Activated naive CD8-positive, alpha-beta T cell treated with anti-CD3 and anti-CD28 coated beads for 36 hours (primary cell): ENCODE measurements at regions not wholly inside any gene's neighbourhood (a gene's known extent, or its start where the extent isn't known, plus 50 kb on each side); places are given as distances from the start of the nearest gene placed in this dataset.

ENCODE experiments used
- DNase-seq: peaks from one replicate; pipeline ENCODE4 v3.0.0; 2021
- H3K27ac Mint-ChIP-seq: one replicate; pipeline ENCODE4 v1.8.0; 2022; ENCODE audit warnings: mild to moderate bottlenecking, moderate library complexity, mixed read lengths
- H3K27me3 Mint-ChIP-seq: one replicate; pipeline ENCODE4 v1.8.0; 2022; ENCODE audit warnings: mild to moderate bottlenecking, mixed read lengths
- H3K36me3 Mint-ChIP-seq: one replicate; pipeline ENCODE4 v1.8.0; 2021; ENCODE audit warnings: mild to moderate bottlenecking, mixed read lengths
- H3K4me1 Mint-ChIP-seq: one replicate; pipeline ENCODE4 v1.8.0; 2021; ENCODE audit warnings: mixed read lengths
- H3K4me3 Mint-ChIP-seq: one replicate; pipeline ENCODE4 v1.8.0; 2022; ENCODE audit warnings: mild to moderate bottlenecking, moderate library complexity, mixed read lengths
- H3K9me3 Mint-ChIP-seq: one replicate; pipeline ENCODE4 v1.8.0; 2022; ENCODE audit warnings: mixed read lengths

GRCh38 chr3:31370380-31370666 lies 162.4 kb upstream of the STT3B start:
- H3K27ac Mint-ChIP-seq = no peak overlapping the region
- peaks cover 1% of the 10 kb centered on the region for H3K4me1 Mint-ChIP-seq
- no peaks in the 10 kb centered on the region for H3K36me3 Mint-ChIP-seq
- H3K27me3 Mint-ChIP-seq = no peaks in the 10 kb centered on the region
- DNase-seq = no peak
- no peaks in the 10 kb centered on the region for H3K9me3 Mint-ChIP-seq
- no peak overlapping the region for H3K4me3 Mint-ChIP-seq

DNA sequence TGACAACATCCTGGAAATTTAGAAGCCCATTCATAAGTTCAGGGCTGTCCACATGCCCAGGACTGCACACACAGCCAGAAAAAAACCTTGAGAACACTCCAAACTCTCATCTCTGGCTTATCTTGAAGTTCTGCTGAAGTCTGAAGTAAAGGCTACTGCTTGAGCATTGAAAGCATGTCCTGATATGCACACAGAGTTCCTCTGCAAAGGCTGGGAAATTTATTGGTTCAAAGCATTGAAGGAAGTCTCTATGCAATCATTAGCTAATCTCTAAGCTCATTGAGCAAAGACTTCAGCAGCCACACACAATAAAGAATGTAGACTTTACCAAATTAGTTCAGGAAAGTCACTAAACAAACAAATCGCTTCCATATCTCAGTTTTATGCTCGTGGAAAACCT lies 162.0 kb upstream of the STT3B start:
- no peak overlapping the region for H3K27ac Mint-ChIP-seq
- H3K4me1 Mint-ChIP-seq = peaks cover 1% of the 10 kb centered on the region
- H3K4me3 Mint-ChIP-seq = no peak overlapping the region
- no peak for DNase-seq
- H3K9me3 Mint-ChIP-seq = no peaks in the 10 kb centered on the region
- no peaks in the 10 kb centered on the region for H3K27me3 Mint-ChIP-seq
- H3K36me3 Mint-ChIP-seq = no peaks in the 10 kb centered on the region

GRCh38 chr3:31371484-31372177 lies 161.1 kb upstream of the STT3B start:
- no peaks in the 10 kb centered on the region for H3K27me3 Mint-ChIP-seq
- no peaks in the 10 kb centered on the region for H3K36me3 Mint-ChIP-seq
- H3K4me3 Mint-ChIP-seq = no peak overlapping the region
- no peak for DNase-seq
- H3K27ac Mint-ChIP-seq = no peak overlapping the region
- H3K4me1 Mint-ChIP-seq = peaks cover 1% of the 10 kb centered on the region
- H3K9me3 Mint-ChIP-seq = no peaks in the 10 kb centered on the region

- Mint-ChIP-seq H3K4me3 (no peak overlapping the region), H3K4me1 (peaks cover 9% of the 10 kb centered on the region), H3K36me3 (no peaks in the 10 kb centered on the region), H3K27me3 (no peaks in the 10 kb centered on the region), H3K9me3 (no peaks in the 10 kb centered on the region), H3K27ac (no peak overlapping the region)
- no peak for DNase-seq
These were observed 159.0 kb upstream of the STT3B start for GRCh38 chr3:31373681-31374080.

- peak; percentile 13 for DNase-seq
- no peak overlapping the region for H3K4me3 Mint-ChIP-seq
- no peaks in the 10 kb centered on the region for H3K9me3 Mint-ChIP-seq
- peaks cover 8% of the 10 kb centered on the region for H3K4me1 Mint-ChIP-seq
- no peaks in the 10 kb centered on the region for H3K36me3 Mint-ChIP-seq
- no peaks in the 10 kb centered on the region for H3K27me3 Mint-ChIP-seq
- no peak overlapping the region for H3K27ac Mint-ChIP-seq
These were observed 155.6 kb upstream of the STT3B start for GRCh38 chr3:31377045-31377642.

- no peak overlapping the region for H3K4me3 Mint-ChIP-seq
- no peaks in the 10 kb centered on the region for H3K9me3 Mint-ChIP-seq
- H3K27ac Mint-ChIP-seq = no peak overlapping the region
- H3K36me3 Mint-ChIP-seq = no peaks in the 10 kb centered on the region
- H3K4me1 Mint-ChIP-seq = peaks cover 8% of the 10 kb centered on the region
- DNase-seq = no peak
- H3K27me3 Mint-ChIP-seq = no peaks in the 10 kb centered on the region
These were observed 154.5 kb upstream of the STT3B start for GRCh38 chr3:31378231-31378630.

DNA sequence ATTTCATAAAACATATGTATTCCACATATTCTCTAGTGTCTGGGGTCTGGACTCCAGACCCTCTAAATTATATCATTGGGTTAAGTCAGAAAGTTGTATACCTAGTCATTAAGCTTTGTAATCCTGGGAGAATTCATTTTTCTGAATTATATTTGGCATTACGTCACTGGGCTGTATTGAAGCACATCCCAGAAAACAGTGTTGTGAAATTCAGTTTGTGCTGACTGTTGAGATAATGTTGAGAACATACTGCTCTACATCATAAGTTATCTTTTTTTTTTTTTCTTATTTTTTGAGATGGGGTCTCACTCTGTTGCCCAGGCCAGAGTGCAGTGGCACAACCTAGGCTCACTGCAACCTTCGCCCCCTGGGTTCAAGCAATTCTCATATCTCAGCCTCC lies 153.1 kb upstream of the STT3B start:
- no peak for DNase-seq
- H3K27me3 Mint-ChIP-seq = no peaks in the 10 kb centered on the region
- peaks cover 8% of the 10 kb centered on the region for H3K4me1 Mint-ChIP-seq
- no peak overlapping the region for H3K4me3 Mint-ChIP-seq
- H3K36me3 Mint-ChIP-seq = no peaks in the 10 kb centered on the region
- H3K27ac Mint-ChIP-seq = no peak overlapping the region
- no peaks in the 10 kb centered on the region for H3K9me3 Mint-ChIP-seq

- H3K36me3 Mint-ChIP-seq = no peaks in the 10 kb centered on the region
- H3K27me3 Mint-ChIP-seq = no peaks in the 10 kb centered on the region
- no peak for DNase-seq
- peaks cover 9% of the 10 kb centered on the region for H3K9me3 Mint-ChIP-seq
- H3K4me1 Mint-ChIP-seq = no peaks in the 10 kb centered on the region
- no peak overlapping the region for H3K4me3 Mint-ChIP-seq
- no peak overlapping the region for H3K27ac Mint-ChIP-seq
These were observed 149.9 kb upstream of the STT3B start for GRCh38 chr3:31382856-31383255.

GRCh38 chr3:31384117-31384516 lies 148.6 kb upstream of the STT3B start:
- H3K27me3 Mint-ChIP-seq = no peaks in the 10 kb centered on the region
- H3K4me1 Mint-ChIP-seq = no peaks in the 10 kb centered on the region
- H3K36me3 Mint-ChIP-seq = no peaks in the 10 kb centered on the region
- no peak for DNase-seq
- no peak overlapping the region for H3K27ac Mint-ChIP-seq
- peaks cover 9% of the 10 kb centered on the region for H3K9me3 Mint-ChIP-seq
- H3K4me3 Mint-ChIP-seq = no peak overlapping the region

DNA sequence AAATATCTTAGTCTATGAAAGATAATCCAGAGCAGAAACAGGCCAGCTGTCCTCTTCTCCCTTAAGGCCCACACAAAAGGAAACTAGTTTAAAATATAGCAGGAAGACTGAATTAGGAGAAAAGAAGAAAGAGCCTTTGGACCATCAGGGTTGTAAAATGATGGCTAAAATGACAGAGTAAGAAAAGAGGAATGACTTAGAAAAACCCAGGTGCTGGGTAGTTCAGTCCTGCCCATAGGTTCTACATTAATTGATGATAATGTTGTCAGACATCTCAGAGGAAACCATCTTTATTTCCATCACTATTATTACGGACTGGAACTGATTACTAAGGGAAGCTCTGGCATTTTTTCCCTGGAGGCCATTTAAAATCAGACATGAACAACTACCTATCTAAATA lies 142.8 kb upstream of the STT3B start:
- Mint-ChIP-seq H3K27ac (no peak overlapping the region), H3K4me1 (peaks cover 5% of the 10 kb centered on the region), H3K9me3 (peaks cover 9% of the 10 kb centered on the region), H3K4me3 (no peak overlapping the region), H3K27me3 (no peaks in the 10 kb centered on the region), H3K36me3 (no peaks in the 10 kb centered on the region)
- DNase-seq = no peak

DNA sequence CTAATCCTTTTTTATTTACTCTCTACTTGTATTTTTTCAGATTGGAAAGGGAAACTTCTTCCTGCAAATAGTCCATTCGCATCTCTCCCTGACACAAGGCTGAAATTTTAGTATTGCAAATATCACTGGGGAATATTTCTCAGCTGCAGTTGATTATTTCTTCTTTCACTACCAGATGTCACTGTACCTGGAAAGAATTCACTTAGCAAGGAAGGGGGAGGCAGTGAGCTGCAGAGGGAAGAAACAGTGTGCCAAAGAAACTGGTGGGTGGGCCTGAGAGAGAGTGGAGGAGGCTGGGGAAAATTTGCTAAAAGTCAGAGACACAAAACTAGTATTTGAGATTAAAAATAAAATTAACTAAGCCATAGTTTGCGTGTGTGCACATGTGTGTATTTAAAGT lies 142.3 kb upstream of the STT3B start:
- no peak for DNase-seq
- H3K36me3 Mint-ChIP-seq = no peaks in the 10 kb centered on the region
- H3K4me3 Mint-ChIP-seq = no peak overlapping the region
- peaks cover 9% of the 10 kb centered on the region for H3K9me3 Mint-ChIP-seq
- H3K4me1 Mint-ChIP-seq = peaks cover 5% of the 10 kb centered on the region
- H3K27me3 Mint-ChIP-seq = no peaks in the 10 kb centered on the region
- no peak overlapping the region for H3K27ac Mint-ChIP-seq

DNA sequence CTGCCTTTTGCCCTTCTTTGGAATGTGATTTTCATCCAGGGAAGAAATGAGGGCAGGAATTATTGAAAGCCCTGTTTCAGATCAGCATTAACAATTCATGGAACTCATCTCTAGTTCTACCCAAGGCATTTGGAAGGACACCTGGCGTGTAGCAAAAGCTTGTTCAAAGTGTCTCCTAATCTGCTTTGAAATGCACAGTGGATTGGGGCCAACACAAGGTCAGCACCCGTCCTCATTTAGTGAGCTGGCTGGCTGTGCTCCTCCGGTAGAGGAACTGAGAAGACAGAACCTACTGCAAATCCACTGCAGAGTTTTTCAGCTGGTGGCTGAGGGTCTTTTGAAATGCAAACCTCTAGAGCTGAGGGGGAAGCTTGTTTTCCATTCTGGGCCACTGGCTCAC lies 141.6 kb upstream of the STT3B start:
- Mint-ChIP-seq H3K4me3 (no peak overlapping the region), H3K27ac (no peak overlapping the region), H3K9me3 (peaks cover 9% of the 10 kb centered on the region), H3K36me3 (no peaks in the 10 kb centered on the region), H3K27me3 (no peaks in the 10 kb centered on the region), H3K4me1 (peaks cover 5% of the 10 kb centered on the region)
- no peak for DNase-seq

DNA sequence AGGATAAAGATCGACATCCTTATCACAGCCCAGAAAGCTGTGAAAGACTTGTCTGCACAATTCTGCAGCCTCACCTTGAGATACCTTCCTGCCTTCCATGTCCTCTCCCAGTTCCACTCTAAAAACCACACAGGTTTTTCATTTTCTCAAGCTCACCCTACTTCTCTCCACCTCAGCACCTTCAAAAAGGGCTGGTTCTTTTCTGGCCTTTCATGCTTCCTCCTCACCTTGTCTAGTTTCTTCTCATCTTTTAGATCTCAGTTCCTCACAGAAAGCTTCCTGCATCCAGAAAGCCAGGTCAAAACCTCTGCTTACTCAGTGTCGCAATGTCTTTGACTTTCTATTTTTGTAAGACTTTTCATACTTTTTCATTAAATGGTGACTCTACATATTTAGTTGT lies 140.2 kb upstream of the STT3B start:
- Mint-ChIP-seq H3K36me3 (no peaks in the 10 kb centered on the region), H3K9me3 (peaks cover 3% of the 10 kb centered on the region)

DNA sequence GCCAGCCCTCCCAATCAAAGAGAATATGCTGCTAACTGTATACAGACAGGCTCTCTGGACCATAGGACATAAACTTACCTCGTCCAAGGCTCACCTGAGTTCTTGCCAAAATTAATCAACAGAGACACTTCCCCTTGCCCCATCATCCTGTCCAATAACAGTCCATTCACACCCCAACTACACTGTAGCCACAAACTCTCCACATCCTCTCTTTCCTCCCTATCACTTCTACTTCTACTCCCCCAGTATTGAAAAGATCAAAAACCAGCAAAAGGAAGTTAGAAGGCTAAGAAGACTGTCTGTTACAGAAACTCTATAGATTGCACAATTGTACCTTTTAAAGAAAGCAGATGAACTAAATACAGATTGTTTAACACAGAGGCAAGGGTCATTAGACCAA lies 133.5 kb upstream of the STT3B start:
- DNase-seq = no peak
- H3K9me3 Mint-ChIP-seq = peaks cover 10% of the 10 kb centered on the region
- no peaks in the 10 kb centered on the region for H3K27me3 Mint-ChIP-seq
- no peak overlapping the region for H3K4me3 Mint-ChIP-seq
- H3K27ac Mint-ChIP-seq = no peak overlapping the region
- H3K36me3 Mint-ChIP-seq = no peaks in the 10 kb centered on the region
- peaks cover 15% of the 10 kb centered on the region for H3K4me1 Mint-ChIP-seq

More for the DNA sequence above, 140.2 kb upstream of the STT3B start:
- H3K27ac Mint-ChIP-seq = no peak overlapping the region
- H3K4me1 Mint-ChIP-seq = peaks cover 5% of the 10 kb centered on the region
- H3K4me3 Mint-ChIP-seq = no peak overlapping the region
- H3K27me3 Mint-ChIP-seq = no peaks in the 10 kb centered on the region
- no peak for DNase-seq

DNA sequence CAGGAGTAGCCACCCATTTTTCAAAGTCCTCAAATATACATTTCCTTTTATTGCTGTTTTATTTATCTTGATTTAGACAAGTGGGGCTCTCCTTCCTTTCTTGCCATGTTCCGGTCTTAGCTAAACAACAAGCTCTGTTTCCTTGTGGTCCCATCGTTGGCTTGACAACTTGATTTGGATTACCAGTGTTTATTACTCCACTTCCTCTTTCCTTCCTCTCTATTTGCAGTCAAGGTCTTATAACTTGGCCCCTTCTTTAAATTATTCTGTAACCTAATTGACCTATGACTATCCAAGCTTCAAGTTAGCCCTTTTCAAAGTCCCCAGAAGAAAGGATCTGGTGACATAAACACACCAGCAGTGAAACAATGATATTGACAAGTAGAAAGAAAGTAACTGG lies 130.6 kb upstream of the STT3B start:
- DNase-seq = no peak
- no peaks in the 10 kb centered on the region for H3K27me3 Mint-ChIP-seq
- H3K4me3 Mint-ChIP-seq = no peak overlapping the region
- H3K36me3 Mint-ChIP-seq = no peaks in the 10 kb centered on the region
- H3K27ac Mint-ChIP-seq = no peak overlapping the region
- peaks cover 17% of the 10 kb centered on the region for H3K4me1 Mint-ChIP-seq
- H3K9me3 Mint-ChIP-seq = peaks cover 10% of the 10 kb centered on the region

DNA sequence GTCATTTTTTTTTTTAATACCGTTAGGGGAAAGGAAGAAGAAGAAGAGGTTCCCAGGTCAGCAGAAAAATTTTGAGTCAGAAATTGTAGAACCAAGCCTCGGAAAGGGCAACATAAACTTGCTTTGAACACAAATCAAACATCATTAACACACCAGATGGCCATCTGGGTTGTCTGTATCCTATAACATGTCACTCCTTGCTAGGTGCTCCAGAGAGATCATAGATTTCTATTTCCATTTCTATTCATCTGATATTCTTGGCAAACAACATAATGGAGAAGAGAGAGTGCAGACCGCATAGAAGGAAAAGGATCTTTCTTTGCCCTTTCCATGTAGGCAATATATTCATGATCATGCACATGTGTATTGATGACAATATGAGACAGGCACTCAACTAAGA lies 129.5 kb upstream of the STT3B start:
- Mint-ChIP-seq H3K27me3 (no peaks in the 10 kb centered on the region), H3K4me3 (no peak overlapping the region), H3K9me3 (peaks cover 9% of the 10 kb centered on the region), H3K27ac (no peak overlapping the region), H3K4me1 (peaks cover 17% of the 10 kb centered on the region), H3K36me3 (no peaks in the 10 kb centered on the region)
- no peak for DNase-seq
